Frontal cortex (tissue), 3 donors: ENCODE measurements at regions not wholly inside any gene's neighbourhood (a gene's known extent, or its start where the extent isn't known, plus 50 kb on each side); places are given as distances from the start of the nearest gene placed in this dataset.

Experiments
- DNase-seq, 2 donors: peaks; one replicate each; pipeline ENCODE4 v3.0.0; 2012; ENCODE audit warnings: low spot score in 2 of 2
- FAIRE-seq: peaks from 2 replicates; lab custom pipeline; 2012; peaks lifted over from hg19 to GRCh38; lab: Jason Lieb, UNC
- donor health status: control.
- donor health status: control.
- donor health status: control.

DNA sequence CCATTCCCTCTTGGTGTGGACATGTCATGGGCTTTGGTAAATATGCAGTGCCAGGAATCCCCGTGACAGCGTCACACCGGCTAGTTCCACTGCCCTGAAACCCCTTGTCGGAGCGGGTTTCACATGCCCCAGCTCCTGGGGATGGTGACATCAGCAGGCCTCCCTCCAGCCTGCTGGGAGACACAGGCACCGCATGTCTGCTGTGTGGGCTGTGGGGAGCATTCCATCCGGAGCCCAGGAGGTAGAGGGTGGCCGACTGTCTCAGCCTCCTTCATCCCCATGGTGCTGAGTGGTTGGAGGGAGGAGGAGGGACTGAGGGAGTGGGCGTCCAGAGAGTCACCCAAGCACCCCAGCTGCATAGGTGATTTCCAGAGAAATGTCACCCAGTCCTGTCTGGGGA is 1161.1 kb downstream of the BRD1 start:
- DNase-seq = no peak
- FAIRE-seq = no peak

DNA sequence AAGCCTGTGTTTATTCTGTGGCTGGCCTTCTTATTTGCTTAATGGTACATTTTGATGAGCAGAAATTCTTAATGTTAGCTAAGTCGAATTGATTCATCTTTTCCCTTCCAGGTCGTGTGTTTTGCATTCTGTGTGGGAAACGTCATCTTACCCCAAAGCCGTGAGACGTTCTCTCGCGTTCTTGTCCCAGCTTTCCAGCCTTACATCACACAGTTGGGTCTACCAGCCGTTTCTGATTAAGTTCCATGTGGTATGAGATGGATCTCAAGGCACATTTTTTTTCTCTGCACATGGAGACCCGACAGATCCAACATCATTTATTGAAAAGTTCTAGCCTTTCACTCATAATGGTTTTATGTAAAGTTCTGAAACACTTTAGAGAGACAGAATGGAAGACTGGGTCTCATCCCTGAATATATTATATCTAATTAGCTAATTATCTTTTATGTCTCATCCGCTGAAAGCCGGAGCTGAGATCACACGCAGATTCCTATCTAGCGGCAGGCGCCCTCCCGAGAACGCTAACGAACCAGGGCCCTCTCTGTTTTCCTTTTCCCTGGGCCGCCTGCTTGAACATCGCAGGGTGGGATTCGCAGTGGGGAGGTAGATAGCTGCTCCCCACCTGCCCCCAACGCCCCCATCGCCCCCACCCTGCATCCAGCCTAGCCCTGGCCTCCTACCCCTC is 1162.2 kb downstream of the BRD1 start:
- DNase-seq (no peak), FAIRE-seq (no peak)

DNA sequence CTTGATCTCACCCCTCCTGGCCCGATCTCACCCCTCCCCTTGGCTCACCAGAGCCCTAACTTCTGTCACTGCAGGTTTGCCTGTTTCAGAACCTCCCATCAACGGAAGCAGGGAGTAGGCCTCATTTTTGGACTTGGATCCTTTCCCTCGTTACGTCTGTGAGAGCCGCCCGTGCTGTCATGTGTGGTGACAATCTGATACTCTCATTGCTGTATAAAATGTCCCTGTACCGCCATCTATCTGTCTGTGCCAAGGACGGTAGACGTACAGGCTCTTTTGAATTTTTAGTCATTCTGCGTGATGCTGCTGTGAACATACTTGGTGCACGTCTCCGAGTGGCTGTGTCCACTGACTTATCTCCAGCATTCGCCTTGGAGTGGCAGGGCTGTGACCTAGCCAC is 1163.1 kb downstream of the BRD1 start:
- peak in 1 of 2 donors; percentile 52 for DNase-seq
- no peak for FAIRE-seq

DNA sequence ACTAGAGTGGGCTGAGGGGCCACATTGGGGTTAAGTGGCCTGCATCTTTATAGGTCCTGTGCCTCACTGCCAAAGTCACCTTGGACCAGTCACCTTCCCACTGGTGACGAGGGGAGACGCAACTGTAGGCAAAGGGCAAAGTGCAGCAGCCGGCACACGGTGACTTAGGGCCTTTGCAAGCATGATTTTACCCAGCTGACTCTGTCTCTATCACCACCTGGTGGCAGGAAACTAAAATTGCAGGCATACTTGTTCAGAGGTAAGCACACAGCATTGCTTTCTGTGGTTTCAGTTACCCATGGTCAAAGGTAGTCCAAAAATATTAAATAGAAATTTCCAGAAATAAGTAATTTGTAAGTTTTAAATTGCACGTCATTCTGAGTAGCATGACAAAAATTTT is 1164.4 kb downstream of the BRD1 start:
- DNase-seq (no peak), FAIRE-seq (no peak)

DNA sequence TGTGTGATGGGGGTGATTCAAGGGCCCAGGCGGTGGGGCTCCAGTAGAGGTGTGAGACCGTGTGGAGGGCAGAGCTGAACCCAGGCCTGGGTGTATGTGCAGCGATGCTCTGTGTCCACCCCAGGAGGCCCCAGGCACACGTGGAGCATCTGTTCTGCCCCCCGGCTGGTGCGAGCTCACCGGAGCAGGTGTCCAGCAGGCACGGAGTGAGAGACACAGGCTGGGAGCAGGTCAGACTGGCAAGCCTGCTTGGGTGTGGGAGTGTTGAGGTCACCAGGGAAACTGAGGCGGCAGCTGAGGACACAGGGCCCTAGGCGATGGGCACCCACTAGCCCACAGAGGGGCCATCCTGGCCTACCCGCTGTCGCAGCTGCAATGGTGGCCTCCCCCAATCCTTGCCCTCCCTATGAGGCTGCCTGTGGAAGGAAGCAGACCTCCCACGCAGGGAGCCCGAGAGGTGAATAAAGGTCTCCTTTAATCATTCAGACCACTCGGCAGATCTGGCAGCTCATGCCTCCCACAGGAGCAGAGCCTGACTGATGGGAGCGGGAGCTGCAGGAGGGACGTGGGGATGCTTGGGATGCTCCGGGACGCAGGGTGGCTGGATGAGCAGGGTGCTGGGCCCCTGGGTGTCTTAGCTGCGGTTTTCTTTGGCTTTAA is 1165.1 kb downstream of the BRD1 start:
- DNase-seq = no peak
- no peak for FAIRE-seq

DNA sequence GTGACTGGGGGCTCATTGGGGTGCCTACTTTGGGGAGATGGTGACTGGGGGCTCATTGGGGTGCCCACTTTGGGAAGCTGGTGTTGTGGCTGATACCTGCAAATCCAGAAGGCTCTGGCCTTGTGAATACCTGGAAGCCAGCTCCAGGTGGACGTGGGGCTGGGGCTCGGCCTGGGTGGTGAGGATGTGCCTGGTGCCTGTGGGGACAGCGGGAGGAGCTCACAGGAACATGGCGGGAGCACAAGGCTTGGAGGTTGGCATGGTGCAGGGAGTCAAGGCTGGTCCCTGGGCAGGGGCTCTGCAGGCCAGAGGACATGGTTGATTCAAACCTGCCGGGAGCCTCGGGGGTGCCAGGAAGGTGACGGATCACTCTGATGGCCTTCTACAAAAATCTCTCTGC is 1165.7 kb downstream of the BRD1 start:
- DNase-seq (no peak), FAIRE-seq (no peak)

DNA sequence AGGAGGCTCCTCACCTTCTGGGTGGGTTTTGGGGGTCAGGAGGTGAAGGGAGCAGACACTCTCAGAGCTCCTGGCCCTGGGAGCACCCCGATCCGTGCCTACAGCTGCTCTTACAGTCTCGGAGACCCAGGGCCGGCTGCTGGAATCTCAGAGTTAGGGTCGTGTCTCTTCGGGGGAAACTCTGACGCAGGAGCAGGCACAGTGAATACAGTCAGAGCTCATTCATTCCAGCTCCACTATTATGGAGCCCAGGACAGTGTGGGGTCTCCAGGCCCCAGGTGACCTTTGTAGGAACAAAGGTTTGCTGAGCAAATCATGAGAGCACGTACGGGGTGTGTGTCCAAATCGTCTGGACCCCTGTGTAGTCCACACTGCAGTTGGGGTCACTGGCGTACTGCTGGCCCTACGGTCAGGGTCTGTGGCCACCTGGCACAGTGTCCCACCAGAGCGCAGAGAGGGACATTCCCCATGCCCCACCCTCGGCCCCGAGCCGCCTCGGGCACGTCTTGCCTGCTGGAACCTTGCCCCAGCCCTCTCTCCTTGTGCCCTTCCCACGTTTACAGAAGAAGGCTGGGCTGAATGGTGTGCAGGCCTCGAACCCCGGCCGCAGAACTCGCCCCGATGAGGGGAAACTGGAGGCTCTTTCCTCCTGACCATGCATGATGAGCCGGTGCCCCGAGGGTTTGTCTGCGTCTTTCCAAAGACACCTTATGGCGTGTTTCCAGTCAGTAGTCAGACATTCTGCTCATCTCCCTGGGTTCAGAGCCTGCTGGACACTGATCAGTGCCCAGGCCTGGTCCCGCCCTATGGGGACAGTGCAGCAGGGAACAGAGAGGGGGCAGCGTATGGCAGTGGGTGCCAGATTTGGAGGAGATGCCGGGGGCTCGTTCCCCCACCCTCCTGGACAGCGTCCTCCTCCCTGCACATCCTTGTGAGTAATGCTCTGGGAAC is 1166.6 kb downstream of the BRD1 start:
- FAIRE-seq = no peak

DNA sequence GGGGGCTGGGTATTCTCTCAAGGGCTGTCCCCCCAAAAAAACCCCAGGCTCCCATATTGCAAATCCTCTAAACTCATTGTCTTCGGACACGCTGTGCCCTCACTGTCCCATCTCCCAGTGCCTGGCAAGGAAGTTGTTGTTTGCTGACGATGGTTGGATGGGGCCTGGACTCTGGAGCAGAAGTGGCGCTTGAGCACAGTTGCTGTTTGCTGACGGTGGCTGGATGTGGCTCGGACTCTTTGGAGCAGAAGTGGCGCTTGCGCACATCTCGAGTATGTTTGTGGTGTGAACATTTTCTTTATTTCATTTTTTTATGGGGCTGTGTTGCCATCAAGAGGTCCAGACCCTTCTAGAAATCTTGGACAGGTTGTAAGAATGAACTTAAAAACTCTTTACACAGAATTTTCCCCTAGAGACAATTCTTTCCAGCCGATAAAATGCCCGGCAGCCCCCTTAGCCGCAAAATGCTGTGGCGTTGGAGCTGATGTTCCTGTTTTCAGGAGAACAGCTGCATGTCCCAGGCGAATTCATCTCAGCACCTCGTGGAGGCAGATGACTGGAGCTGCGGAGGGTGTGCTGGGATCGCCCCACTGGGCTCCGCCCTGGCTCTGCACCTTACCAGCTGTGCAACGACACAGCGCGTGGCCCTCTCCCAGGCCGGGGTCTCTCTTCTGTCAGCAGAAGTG is 1167.4 kb downstream of the BRD1 start:
- DNase-seq (no peak), FAIRE-seq (no peak)

More for the DNA sequence above, 1166.6 kb downstream of the BRD1 start:
- DNase-seq = no peak

DNA sequence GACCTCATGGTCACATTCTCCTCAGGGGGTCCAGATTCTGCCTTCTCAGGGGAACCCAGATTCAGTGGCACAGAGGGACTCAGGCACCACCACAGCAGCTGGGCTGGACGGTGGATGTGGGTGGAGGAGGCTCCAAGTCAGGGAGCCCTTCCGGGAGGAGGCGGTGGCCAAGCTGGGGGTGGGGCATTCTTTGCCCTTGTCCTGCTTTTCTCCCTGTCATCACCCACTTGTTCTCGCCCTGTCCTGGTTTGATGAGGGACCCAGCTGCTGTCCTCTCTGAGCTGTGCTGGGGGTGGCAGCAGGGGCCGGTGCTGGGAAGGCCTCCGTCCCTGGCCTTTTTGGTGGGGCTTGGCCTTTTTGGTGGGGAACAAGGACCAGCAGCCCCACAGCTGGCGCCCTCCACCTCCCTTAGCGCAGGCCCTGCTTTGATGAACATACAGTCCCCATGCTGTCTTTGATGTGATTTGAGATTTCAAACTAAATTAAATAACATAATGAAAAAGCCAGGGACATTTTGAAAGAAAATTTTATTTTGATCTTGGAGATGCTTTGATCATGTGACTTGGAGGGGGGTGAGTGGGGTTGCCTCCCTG is 1168.2 kb downstream of the BRD1 start:
- FAIRE-seq = no peak
- DNase-seq = no peak

DNA sequence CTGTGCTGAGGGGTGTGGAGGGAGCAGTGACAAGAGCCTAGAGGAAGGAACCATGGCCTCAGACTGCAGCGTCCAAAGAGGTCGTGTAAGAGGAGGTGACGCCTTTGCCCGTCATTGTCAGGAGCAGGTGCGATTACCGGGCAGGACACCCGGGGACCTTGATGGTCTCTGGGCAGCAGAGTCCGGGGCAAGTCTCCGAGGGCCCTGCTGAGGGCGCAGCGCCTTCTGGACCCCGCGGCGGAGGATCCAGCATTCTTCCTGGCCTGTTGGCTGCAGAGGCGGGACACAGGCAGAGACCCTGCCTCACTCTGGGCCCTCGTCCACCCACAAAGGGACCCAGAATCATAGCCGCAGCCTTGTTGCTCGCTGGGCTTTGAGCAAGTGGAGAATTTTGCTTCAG is 1168.8 kb downstream of the BRD1 start:
- FAIRE-seq = no peak
- no peak for DNase-seq

DNA sequence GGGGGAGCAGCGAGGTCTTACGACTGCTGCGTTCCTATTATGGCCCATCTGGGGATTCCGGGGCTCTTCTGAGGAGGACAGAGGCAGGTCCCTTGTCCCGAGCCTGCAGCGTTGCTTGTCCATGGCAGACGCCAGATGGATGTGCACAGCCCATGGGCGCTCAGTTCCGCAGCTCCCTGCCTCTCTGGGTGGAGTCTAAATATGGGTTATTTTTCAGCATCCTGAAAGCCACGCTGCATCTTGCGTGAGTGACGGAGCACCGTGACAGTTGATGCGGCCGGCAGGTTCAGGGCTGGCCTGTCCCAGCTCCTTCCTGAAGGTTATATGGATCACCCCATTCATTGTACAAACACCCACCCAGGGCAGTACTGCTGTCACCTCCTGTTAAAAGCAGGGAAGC is 1169.4 kb downstream of the BRD1 start:
- FAIRE-seq (no peak), DNase-seq (no peak)

DNA sequence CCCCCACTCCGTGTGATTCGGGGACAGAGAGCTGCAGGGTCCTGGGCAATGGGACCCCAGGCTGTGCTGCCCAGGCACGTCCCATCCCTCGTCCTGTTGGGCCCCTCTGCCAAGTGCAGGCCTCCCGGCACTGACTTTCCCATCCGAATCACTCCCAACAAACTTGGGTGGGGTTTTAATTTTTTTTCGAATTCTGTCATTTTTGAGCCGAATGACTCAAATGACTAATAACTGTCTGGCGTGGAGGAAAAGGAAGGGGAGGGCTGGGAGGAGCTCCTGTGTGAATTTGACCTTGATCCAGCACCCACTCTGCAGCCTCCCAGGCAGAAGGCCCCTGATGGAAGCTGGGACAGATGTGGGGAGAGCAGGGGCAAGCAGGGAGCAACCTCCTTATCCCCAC is 1173.2 kb downstream of the BRD1 start:
- FAIRE-seq = no peak
- DNase-seq = no peak

DNA sequence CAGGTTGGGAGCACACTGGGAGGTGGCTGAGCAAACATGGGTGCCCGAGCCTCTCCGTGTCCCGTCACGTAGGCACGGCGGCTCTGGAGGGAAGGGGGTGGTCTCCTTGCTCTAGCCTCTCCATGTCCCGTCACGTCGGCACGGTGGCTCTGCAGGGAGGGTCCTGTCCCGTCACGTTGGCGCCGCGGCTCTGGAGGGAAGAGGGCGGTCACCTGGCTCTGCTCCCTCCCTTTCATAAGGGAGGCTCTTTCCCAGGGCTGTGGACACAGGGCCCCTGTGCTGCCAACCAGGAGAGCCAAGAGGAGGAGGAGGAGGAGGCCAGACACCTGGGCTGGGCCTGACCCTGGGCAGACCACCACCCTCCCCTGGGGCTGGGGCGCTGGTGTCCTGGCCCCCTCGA is 1173.7 kb downstream of the BRD1 start:
- no peak for DNase-seq
- no peak for FAIRE-seq

DNA sequence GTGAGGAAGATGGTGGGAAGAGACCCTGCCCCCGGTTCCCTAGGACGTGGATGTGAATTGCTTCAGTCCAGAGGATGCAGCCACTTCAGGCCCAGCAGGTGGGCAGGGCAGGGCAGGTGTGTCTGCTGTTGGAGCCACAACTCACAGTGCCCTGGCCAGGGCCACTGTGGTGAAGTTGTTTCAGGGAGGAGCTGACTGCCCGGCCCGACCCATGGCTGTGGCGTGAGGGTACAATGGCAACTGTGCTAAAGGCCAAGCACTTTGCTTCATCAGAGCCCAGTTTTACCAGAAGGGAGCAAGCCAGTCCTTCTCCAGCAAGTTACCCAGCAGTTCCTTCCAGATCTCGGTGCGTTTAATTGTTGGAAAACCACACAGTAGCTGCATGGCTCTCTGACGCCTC is 1174.4 kb downstream of the BRD1 start:
- DNase-seq (no peak), FAIRE-seq (no peak)

DNA sequence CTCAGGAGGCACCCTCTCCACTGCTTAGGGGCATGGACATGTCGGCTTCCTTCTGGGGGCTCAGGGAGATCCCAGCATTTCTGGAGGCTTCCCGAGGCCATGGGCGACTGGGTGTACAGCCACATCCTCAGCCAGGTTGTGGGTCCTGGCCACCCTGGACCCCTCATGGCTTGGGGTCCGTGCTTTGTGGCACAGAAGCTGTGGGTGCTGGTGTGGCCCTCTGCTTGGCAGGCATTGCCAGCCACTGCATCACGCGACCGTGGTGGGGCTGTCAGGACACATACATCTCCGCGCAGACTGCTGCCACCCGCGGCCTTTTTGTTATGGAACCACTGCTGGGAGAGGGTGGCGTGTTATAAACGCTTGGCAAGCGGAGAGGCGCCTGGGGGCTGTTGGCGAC is 1174.9 kb downstream of the BRD1 start:
- FAIRE-seq = no peak
- no peak for DNase-seq

DNA sequence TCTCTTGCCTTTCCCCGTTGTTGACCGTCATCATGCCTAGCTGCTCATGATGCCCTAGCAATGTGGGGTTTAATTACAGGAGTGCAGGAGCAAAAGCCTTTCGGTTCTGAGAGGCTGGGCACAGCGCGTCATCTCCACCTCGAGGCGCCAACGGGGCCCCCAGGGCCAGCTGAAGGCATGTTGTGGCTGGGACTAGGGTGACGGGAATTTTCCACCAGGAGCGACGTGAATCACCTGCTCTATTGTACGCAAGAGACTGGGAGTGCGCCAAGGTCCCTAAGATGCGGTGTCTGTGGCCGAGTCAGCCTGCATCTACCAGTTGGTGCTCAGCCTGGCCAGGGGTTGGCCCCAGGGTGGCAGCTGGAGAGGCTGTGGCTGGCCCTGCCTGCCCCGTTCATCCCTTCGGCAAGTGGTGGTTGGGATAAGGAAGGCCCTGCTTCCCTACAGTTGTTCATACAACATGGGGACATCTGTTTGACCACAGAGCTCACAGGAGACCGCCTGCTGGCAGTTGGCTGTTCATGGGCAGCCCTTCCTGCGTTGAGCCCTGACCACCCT is 1175.6 kb downstream of the BRD1 start:
- DNase-seq (no peak), FAIRE-seq (no peak)

DNA sequence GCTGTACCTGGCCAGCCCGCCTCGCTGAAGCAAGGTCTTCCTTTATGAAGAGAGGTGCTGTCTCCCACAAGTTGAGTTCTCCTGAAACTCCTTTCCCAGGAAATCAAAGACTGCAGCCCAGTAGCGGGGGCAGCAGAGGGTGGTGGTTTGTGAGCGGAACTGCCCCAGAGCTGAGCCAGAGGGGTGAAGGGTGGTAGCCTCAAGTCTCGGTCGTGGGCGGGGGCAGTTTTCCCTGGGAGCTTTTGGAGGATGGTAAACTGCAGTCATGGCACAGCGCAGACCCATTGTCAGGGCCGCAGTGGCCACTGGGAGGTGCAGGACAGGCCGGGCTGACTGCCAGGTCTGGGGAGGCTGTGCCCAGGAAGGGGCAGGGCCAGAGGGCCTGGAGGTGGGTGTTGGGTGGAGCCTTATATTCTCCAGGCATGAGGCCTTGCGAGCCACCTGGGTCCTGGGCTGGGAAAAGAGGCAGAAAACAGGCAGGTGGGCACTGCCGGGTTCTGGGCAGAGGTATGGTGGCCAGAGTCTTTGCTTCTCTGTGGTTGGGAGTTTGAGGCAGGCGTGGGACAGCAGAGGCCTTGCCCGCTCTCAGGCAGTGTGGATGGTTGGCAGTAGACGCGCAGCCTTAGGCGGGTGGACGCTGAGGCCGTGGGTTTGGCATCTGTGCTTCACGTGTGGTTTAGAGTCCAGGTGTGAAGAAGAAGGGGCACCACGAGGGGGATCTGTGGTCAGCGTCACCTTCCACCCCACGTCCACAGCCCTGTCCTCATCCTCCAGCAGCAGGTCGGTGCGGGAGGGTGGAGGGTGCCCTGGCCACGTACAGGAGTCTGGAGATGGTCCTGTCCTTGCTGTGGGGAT is 1176.4 kb downstream of the BRD1 start:
- DNase-seq = peak; percentile 71
- no peak for FAIRE-seq

DNA sequence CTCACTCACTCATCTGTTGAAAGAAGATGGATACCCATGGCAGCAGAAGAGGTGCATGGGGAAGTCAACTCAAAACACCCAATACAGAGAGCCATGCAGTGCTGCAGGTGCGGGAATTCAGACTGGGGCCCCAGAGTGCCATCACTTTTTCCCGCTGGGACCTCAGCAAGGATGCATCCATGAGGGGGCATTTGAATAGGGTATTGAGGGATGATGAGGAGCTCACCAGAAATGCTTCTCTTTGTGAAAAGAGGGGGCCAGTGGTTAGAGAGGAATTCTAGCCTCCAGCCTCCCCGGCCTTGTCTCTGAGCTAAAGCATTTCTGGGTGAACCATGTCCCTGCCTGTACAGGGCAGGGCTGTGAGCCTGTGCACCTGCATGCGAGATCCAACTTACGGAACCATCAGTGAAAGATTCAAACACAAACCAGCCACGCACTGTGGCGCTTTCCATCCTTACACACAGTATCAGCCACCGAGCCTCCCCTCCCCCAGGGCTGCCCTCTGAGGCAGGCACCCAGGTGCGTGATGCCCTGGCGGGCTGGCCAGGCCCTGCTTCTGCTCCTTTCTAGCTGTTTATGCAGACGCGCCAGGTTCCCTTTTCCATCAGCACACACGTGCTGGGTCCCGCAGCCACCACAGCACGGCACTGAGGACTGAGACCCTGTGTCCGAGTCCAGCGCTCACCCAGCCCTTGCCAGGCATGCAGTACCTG is 1177.2 kb downstream of the BRD1 start:
- no peak for DNase-seq
- no peak for FAIRE-seq
